Endothelial cell (in vitro differentiated cells): ENCODE measurements at regions not wholly inside any gene's neighbourhood (a gene's known extent, or its start where the extent isn't known, plus 50 kb on each side); places are given as distances from the start of the nearest gene placed in this dataset.

Experiments
- DNase-seq: peaks from one replicate; pipeline ENCODE4 v3.0.0; 2021; ENCODE audit warnings: low spot score
- H3K27ac Mint-ChIP-seq: one replicate; pipeline ENCODE4 v1.8.0; 2021; ENCODE audit warnings: mixed read lengths, inconsistent platforms; ENCODE audit not compliant: unreplicated experiment
- H3K27me3 Mint-ChIP-seq: one replicate; pipeline ENCODE4 v1.8.0; 2021; ENCODE audit warnings: mild to moderate bottlenecking, moderate library complexity, mixed read lengths, inconsistent platforms; ENCODE audit not compliant: unreplicated experiment
- H3K36me3 Mint-ChIP-seq: one replicate; pipeline ENCODE4 v1.8.0; 2021; ENCODE audit warnings: mild to moderate bottlenecking, low read depth, mixed read lengths, inconsistent platforms; ENCODE audit not compliant: unreplicated experiment
- H3K4me1 Mint-ChIP-seq: one replicate; pipeline ENCODE4 v1.8.0; 2021; ENCODE audit warnings: mild to moderate bottlenecking, mixed read lengths, inconsistent platforms; ENCODE audit not compliant: unreplicated experiment
- H3K4me3 Mint-ChIP-seq: one replicate; pipeline ENCODE4 v1.8.0; 2021; ENCODE audit warnings: mild to moderate bottlenecking, mixed read lengths, inconsistent platforms; ENCODE audit not compliant: unreplicated experiment
- H3K9me3 Mint-ChIP-seq: one replicate; pipeline ENCODE4 v1.8.0; 2021; ENCODE audit warnings: mixed read lengths, inconsistent platforms; ENCODE audit not compliant: unreplicated experiment
- TF ChIP-seq, protein P1 (sequence below): fragments of 200-600 bp; sonication (generic); IDR thresholded peaks from one replicate; pipeline ENCODE4 v1.5.0; 2021; ENCODE audit warnings: antibody characterized with exemption; ENCODE audit not compliant: unreplicated experiment

DNA sequence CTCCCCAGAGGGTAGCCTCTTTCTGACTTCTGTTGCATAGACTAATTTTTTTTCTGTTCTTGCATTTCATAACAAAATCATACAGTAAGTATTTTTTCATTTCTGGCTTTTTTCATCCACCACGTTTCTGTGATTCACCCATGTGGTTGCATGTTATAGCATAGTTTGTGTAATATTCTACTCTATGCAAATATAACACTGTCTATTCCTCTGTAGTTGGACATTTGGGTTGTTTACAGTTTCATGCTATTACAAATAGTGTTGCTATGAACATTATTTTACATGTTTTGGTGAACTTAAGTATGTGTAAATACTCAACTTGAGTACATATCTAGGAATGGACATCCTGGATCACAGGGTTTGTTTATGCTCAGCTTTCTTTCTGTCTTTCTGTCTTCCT lies 187.2 kb upstream of the KCNG1 start:
- Mint-ChIP-seq H3K36me3 (no peaks in the 10 kb centered on the region), H3K4me3 (no peak overlapping the region), H3K27ac (no peak overlapping the region), H3K9me3 (no peaks in the 10 kb centered on the region), H3K27me3 (no peaks in the 10 kb centered on the region), H3K4me1 (no peaks in the 10 kb centered on the region)
- TF ChIP-seq, protein P1, sequence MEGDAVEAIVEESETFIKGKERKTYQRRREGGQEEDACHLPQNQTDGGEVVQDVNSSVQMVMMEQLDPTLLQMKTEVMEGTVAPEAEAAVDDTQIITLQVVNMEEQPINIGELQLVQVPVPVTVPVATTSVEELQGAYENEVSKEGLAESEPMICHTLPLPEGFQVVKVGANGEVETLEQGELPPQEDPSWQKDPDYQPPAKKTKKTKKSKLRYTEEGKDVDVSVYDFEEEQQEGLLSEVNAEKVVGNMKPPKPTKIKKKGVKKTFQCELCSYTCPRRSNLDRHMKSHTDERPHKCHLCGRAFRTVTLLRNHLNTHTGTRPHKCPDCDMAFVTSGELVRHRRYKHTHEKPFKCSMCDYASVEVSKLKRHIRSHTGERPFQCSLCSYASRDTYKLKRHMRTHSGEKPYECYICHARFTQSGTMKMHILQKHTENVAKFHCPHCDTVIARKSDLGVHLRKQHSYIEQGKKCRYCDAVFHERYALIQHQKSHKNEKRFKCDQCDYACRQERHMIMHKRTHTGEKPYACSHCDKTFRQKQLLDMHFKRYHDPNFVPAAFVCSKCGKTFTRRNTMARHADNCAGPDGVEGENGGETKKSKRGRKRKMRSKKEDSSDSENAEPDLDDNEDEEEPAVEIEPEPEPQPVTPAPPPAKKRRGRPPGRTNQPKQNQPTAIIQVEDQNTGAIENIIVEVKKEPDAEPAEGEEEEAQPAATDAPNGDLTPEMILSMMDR, result no peak
- no peak for DNase-seq

DNA sequence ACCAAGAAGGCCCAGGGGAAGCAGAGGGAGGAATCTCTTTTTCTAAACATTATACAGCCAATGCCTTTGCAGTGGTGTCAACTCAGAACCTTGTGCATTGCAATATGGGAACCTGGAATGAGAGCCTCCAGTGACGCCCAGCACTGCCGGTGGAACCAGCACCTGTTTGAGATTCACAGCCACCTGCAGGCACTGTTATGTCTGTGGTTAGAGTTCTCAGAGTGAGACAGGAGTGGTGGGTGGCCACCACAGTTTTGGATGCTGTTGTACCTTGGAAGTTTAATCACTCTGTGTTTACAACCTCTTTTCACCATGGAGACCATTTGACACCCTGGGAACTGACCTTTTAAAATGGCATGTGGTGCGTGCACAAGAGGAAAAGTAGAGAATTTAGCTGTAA lies 185.3 kb upstream of the KCNG1 start:
- Mint-ChIP-seq H3K9me3 (no peaks in the 10 kb centered on the region), H3K4me1 (no peaks in the 10 kb centered on the region), H3K27me3 (peaks cover 2% of the 10 kb centered on the region), H3K27ac (no peak overlapping the region), H3K4me3 (no peak overlapping the region), H3K36me3 (no peaks in the 10 kb centered on the region)
- TF ChIP-seq, protein P1, result no peak
- DNase-seq, result no peak

DNA sequence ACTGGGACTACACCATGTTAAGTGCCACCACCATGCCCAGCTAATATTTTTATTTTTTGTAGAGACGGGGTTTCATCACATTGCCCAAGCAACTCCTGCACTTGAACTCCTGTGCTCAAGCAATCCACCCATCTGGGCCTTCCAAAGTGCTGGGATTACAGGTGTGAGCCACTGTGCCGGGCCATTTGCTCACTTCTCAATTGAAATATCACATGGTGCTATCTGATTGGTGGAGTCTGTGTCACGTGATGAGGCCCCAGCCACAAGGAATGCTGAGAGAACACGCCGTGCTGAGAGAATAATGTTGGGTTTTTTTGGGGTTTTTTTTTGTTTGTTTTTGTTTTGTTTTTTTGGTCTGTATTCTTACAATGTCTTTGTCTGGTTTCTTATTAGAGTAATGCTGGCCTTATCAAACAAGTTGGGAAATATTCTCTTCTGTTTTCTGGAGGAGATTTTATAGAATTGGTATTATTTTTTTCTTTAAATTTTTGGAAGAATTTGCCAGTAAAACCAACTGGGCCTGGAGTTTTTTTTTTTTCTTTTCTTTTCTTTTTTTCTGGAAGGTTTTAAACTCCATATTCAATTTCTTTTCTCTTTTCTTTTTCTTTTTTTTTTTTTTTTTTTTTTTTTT lies 183.2 kb upstream of the KCNG1 start:
- DNase-seq, result no peak
- TF ChIP-seq, protein P1, result no peak
- Mint-ChIP-seq H3K4me1 (no peaks in the 10 kb centered on the region), H3K9me3 (no peaks in the 10 kb centered on the region), H3K36me3 (no peaks in the 10 kb centered on the region), H3K27me3 (peaks cover 2% of the 10 kb centered on the region), H3K27ac (no peak overlapping the region), H3K4me3 (no peak overlapping the region)

- H3K9me3 Mint-ChIP-seq, result no peaks in the 10 kb centered on the region
- TF ChIP-seq, protein P1, result no peak
- H3K27me3 Mint-ChIP-seq, result peaks cover 2% of the 10 kb centered on the region
- H3K4me1 Mint-ChIP-seq, result no peaks in the 10 kb centered on the region
- H3K27ac Mint-ChIP-seq, result no peak overlapping the region
- no peak overlapping the region for H3K4me3 Mint-ChIP-seq
- H3K36me3 Mint-ChIP-seq, result no peaks in the 10 kb centered on the region
- no peak for DNase-seq
Measured at GRCh38 chr20:51204794-51205193, 181.9 kb upstream of the KCNG1 start.

DNA sequence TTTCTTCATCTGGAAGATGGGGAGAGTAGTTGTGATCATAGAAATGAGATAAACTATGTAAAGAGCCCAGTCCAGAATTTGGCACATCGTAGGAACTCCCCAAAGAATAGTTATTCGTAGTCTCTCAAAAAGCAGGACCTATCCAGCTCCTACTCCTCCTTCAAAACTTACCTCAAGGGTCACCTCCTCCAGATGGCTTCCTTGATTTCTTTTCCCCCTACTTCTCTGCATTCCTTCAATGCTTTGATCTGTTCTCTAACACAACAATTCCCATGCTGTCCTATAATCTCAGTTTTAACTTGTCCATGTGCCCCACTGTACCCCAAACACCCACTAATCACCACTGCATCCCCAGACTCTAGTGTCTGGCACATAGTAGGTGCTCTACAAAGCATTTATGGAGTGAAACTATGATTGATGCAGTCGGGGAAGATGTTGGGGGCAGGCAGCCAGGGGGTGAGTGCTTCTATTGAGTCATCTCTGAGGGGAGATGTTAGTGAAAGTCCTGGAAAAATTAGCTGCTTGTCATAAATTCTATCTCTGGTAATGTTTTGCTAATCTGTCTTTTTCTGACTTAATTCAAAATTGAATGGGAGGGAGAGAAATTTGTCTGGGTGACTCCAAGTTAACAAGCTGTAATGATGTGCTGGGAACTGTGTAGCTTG lies 181.3 kb upstream of the KCNG1 start:
- no peaks in the 10 kb centered on the region for H3K9me3 Mint-ChIP-seq
- H3K27me3 Mint-ChIP-seq, result peaks cover 3% of the 10 kb centered on the region
- no peak overlapping the region for H3K4me3 Mint-ChIP-seq
- H3K36me3 Mint-ChIP-seq, result no peaks in the 10 kb centered on the region
- no peak for DNase-seq
- H3K27ac Mint-ChIP-seq, result no peak overlapping the region
- TF ChIP-seq, protein P1, result no peak
- no peaks in the 10 kb centered on the region for H3K4me1 Mint-ChIP-seq
